Brain microvascular endothelial cell (primary cell): ENCODE measurements at regions not wholly inside any gene's neighbourhood (a gene's known extent, or its start where the extent isn't known, plus 50 kb on each side); places are given as distances from the start of the nearest gene placed in this dataset.
A peak's percentile ranks its signal among the peaks of the same experiment; 100 is the strongest.

Source experiments
- DNase-seq: peaks from one replicate; pipeline ENCODE4 v3.0.0-alpha.2; 2020
- H3K27ac ChIP-seq: fragments of 250-450 bp; sonication (Bioruptor Pico); 2 replicates; pipeline ENCODE4 v1.5.1; 2020; ENCODE audit warnings: mild to moderate bottlenecking, moderate library complexity
- H3K27me3 ChIP-seq: fragments of 250-450 bp; sonication (Bioruptor Pico); replicated peaks from 2 replicates; pipeline ENCODE4 v1.5.1; 2020; ENCODE audit warnings: mild to moderate bottlenecking
- H3K36me3 ChIP-seq: fragments of 250-450 bp; sonication (Bioruptor Pico); replicated peaks from 2 replicates; pipeline ENCODE4 v1.5.1; 2020; ENCODE audit warnings: mild to moderate bottlenecking
- H3K4me3 ChIP-seq: 2 replicates; pipeline ENCODE4 v1.5.1; 2011; ENCODE audit warnings: low read depth, mild to moderate bottlenecking, control low read depth, low read length, moderate library complexity
- in situ Hi-C: cut with HindIII; loops from 2 replicates; pipeline ENCODE4 v1.10.0; 2017; ENCODE audit warnings: low sequenced_read_pairs, low pct_ligation_motif_present
- TF ChIP-seq, protein P1 (sequence below): IDR thresholded peaks from 2 replicates; pipeline ENCODE4 v1.5.1; 2011; ENCODE audit warnings: low read depth, mild to moderate bottlenecking, moderate library complexity, low read length, control low read depth, inconsistent platforms; ENCODE audit errors: missing control alignments

DNA sequence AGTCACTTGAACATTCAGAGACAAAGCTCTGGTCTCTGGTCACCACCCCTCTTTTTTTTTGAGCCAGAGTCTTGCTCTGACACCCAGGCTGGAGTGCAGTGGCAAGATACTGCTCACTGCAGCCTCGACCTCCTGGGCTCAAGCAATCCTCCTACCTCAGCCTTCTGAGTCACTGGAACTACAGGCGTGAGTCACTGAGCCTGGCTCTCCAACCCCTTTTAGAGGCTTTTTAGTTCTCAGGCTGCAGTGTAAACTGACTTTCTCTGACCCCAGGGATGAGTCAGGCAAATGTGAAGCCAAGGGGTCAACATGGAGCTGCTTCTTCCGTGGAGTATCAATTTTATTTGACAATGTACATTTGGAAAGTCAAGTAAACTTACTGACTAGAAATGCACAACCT lies 229.2 kb downstream of the PTTG2 start:
- peak; percentile 91 for DNase-seq
- TF ChIP-seq, protein P1, sequence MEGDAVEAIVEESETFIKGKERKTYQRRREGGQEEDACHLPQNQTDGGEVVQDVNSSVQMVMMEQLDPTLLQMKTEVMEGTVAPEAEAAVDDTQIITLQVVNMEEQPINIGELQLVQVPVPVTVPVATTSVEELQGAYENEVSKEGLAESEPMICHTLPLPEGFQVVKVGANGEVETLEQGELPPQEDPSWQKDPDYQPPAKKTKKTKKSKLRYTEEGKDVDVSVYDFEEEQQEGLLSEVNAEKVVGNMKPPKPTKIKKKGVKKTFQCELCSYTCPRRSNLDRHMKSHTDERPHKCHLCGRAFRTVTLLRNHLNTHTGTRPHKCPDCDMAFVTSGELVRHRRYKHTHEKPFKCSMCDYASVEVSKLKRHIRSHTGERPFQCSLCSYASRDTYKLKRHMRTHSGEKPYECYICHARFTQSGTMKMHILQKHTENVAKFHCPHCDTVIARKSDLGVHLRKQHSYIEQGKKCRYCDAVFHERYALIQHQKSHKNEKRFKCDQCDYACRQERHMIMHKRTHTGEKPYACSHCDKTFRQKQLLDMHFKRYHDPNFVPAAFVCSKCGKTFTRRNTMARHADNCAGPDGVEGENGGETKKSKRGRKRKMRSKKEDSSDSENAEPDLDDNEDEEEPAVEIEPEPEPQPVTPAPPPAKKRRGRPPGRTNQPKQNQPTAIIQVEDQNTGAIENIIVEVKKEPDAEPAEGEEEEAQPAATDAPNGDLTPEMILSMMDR = no peak
- Histone ChIP-seq H3K27ac (peak overlapping the region; percentile 8), H3K4me3 (no peak overlapping the region), H3K27me3 (no peaks in the 10 kb centered on the region), H3K36me3 (no peaks in the 10 kb centered on the region)
- in situ Hi-C loops = no loop called here

GRCh38 chr4:38190717-38191178 lies 230.6 kb downstream of the PTTG2 start:
- in situ Hi-C loops = no loop called here
- Histone ChIP-seq H3K4me3 (no peak overlapping the region), H3K27me3 (no peaks in the 10 kb centered on the region), H3K36me3 (no peaks in the 10 kb centered on the region), H3K27ac (no peak overlapping the region)
- DNase-seq = peak; percentile 33
- TF ChIP-seq, protein P1 = no peak

DNA sequence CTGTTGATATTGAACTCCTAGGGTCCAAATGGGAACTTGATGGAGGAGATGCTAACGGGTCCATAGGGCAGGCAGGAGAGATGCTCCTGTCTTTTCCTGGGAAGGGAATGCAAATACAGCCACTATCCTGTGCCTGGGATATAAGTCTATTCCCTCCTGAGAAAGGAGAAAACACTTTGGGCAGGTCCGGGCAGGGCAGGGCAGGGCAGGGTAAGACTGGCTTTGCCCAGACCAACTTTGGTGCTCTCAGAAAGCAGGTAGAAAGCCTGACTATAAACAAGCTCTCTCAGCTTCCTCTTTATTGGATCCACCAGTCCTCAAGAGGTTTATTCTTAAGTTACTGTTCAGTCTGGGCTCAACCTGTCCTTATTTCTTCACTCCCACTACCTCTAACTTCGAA lies 232.3 kb downstream of the PTTG2 start:
- no peaks in the 10 kb centered on the region for H3K36me3 ChIP-seq
- in situ Hi-C loops = no loop called here
- DNase-seq = no peak
- no peak overlapping the region for H3K27ac ChIP-seq
- TF ChIP-seq, protein P1 = no peak
- H3K4me3 ChIP-seq = no peak overlapping the region
- H3K27me3 ChIP-seq = no peaks in the 10 kb centered on the region

- no peak for DNase-seq
- Histone ChIP-seq H3K36me3 (no peaks in the 10 kb centered on the region), H3K27me3 (no peaks in the 10 kb centered on the region), H3K27ac (no peak overlapping the region), H3K4me3 (no peak overlapping the region)
- in situ Hi-C loops = no loop called here
- TF ChIP-seq, protein P1 = no peak
These were observed 233.2 kb downstream of the PTTG2 start for GRCh38 chr4:38193236-38193863.

DNA sequence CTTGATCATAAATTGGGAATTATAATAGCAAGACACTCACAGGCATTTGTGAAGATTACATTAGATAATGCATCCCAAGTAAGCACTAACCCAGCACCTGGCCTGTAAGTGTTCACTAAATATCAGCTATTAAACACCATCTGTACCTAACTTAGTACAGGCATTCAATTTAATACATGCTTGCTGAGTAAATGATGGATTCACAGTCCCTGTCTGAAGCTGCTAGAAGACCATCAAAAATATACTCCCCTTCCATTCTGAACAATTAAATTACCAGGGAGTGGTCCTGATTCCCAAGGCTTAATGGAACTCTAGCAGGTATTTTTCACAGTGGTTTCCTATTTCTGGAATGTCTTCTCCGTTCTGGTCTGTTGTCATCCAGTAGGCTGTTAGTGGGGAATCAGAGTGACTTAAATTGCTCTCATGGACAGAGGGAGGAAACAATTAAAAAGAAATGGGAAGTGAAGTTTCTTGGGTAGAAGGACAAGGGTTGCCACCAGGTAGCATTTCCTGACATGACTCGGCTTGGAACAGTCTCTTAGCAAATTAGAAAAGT lies 233.9 kb downstream of the PTTG2 start:
- no peaks in the 10 kb centered on the region for H3K27me3 ChIP-seq
- no peak for DNase-seq
- H3K4me3 ChIP-seq = no peak overlapping the region
- no peak overlapping the region for H3K27ac ChIP-seq
- TF ChIP-seq, protein P1 = no peak
- H3K36me3 ChIP-seq = no peaks in the 10 kb centered on the region
- in situ Hi-C loops = no loop called here

DNA sequence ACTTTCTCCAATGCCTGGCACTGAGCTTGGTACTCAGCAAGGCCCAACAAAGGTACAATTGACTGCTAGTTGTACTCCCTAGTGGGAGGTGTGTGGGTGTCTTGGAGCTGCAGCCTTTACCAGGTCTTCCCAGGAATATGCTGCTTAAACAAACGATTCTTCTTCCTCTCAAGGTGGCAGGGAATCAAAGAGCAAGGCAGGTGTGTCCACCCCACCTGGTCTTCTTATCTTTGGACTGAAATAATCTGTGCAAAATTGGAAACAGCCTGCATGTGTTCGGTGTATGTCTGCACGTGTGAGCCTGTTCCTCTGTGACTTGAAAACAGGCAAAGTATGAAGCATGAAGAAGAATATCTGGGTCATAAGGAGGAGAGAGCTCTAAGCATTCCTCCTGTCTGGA lies 235.3 kb downstream of the PTTG2 start:
- no peaks in the 10 kb centered on the region for H3K36me3 ChIP-seq
- no peaks in the 10 kb centered on the region for H3K27me3 ChIP-seq
- H3K27ac ChIP-seq = no peak overlapping the region
- DNase-seq = no peak
- H3K4me3 ChIP-seq = no peak overlapping the region
- TF ChIP-seq, protein P1 = no peak
- in situ Hi-C loops = no loop called here
